Natural killer cell (primary cell): ENCODE measurements at regions not wholly inside any gene's neighbourhood (a gene's known extent, or its start where the extent isn't known, plus 50 kb on each side); places are given as distances from the start of the nearest gene placed in this dataset.

Source experiments
- ATAC-seq, 3 donors: fragments of 150-1000 bp in 2 of 3; fragments of 200-7000 bp in 1 of 3; cut with Tn5 transposase; 1 replicate in 1 of 3; 2 replicates in 2 of 3; pipeline ENCODE4 v1.10.0; 2021; ENCODE audit warnings: mild to moderate bottlenecking in 2 of 3, moderate library complexity in 2 of 3
- DNase-seq, 2 donors: peaks; one replicate each; pipeline versions ENCODE4 v3.0.0 to v3.0.0-alpha.2; 2013 to 2021; ENCODE audit warnings: mixed read lengths in 1 of 2
- H3K27ac ChIP-seq: one replicate; pipeline ENCODE4 v1.5.1; 2013; ENCODE audit warnings: mild to moderate bottlenecking, low read length
- H3K27me3 ChIP-seq: one replicate; pipeline ENCODE4 v1.6.1; 2013; ENCODE audit warnings: low read length; ENCODE audit not compliant: control insufficient read depth, insufficient read depth
- H3K36me3 ChIP-seq: one replicate; pipeline ENCODE4 v1.6.1; 2013; ENCODE audit warnings: low read length; ENCODE audit not compliant: control insufficient read depth, insufficient read depth
- H3K4me1 ChIP-seq: one replicate; pipeline ENCODE4 v1.6.1; 2013; ENCODE audit warnings: low read length; ENCODE audit not compliant: control insufficient read depth, insufficient read depth
- H3K4me3 ChIP-seq: one replicate; pipeline ENCODE4 v1.5.1; 2013; ENCODE audit warnings: low read length
- H3K9me3 ChIP-seq: one replicate; pipeline ENCODE4 v1.6.1; 2013; ENCODE audit warnings: low read length; ENCODE audit not compliant: control insufficient read depth, insufficient read depth
- H3K27ac Mint-ChIP-seq, 2 donors: one replicate each; pipeline ENCODE4 v1.8.0; 2022; ENCODE audit warnings: mild to moderate bottlenecking in 2 of 2, mixed read lengths in 2 of 2, moderate library complexity in 1 of 2
- H3K27me3 Mint-ChIP-seq, 2 donors: one replicate each; pipeline ENCODE4 v1.8.0; 2022; ENCODE audit warnings: low read depth in 2 of 2, mixed read lengths in 2 of 2
- H3K36me3 Mint-ChIP-seq: one replicate; pipeline ENCODE4 v1.8.0; 2022; ENCODE audit warnings: mixed read lengths
- H3K4me1 Mint-ChIP-seq, 2 donors: one replicate each; pipeline ENCODE4 v1.8.0; 2022; ENCODE audit warnings: mixed read lengths in 2 of 2
- H3K4me3 Mint-ChIP-seq: one replicate; pipeline ENCODE4 v1.8.0; 2022; ENCODE audit warnings: mild to moderate bottlenecking, moderate library complexity, mixed read lengths
- H3K9me3 Mint-ChIP-seq, 2 donors: one replicate each; pipeline ENCODE4 v1.8.0; 2022; ENCODE audit warnings: mixed read lengths in 2 of 2
- CTCF ChIP-seq: fragments of 200-600 bp; IDR thresholded peaks from one replicate; pipeline ENCODE4 v1.8.0; 2022; ENCODE audit warnings: antibody characterized with exemption
- WGBS: methylation state at CpG from one replicate; pipeline ENCODE4 v1.1.7; 2013; ENCODE audit warnings: missing lambda C conversion rate; ENCODE audit not compliant: insufficient coverage; 5-methylcytosine and 5-hydroxymethylcytosine counted together
- intact Hi-C: fragments of 100-400 bp; cut with micrococcal nuclease; formaldehyde crosslinking; loops from one replicate; pipeline ENCODE4 v1.14.2; 2022

GRCh38 chr2:41896186-41896846 lies 151.5 kb upstream of the PKDCC start:
- TF ChIP-seq CTCF, result no peak
- H3K36me3 ChIP-seq, result no peaks in the 10 kb centered on the region
- peak; percentile 85 to 99 (median 87) for ATAC-seq
- no peaks in the 10 kb centered on the region for H3K27me3 ChIP-seq
- no peak overlapping the region for H3K4me3 ChIP-seq
- WGBS, result 27% methylated on average over 5 of the region's 5 CpGs
- Mint-ChIP-seq H3K36me3 (no peaks in the 10 kb centered on the region), H3K27me3 (peaks cover 45 to 87% of the 10 kb centered on the region in 2 donors), H3K27ac (peak overlapping the region in 1 of 2 donors; percentile 39), H3K4me3 (peak overlapping the region; percentile 75), H3K4me1 (peaks cover 40 to 41% of the 10 kb centered on the region in 2 donors), H3K9me3 (no peaks in the 10 kb centered on the region)
- H3K27ac ChIP-seq, result peak overlapping the region; percentile 18
- H3K9me3 ChIP-seq, result no peaks in the 10 kb centered on the region
- intact Hi-C loops, result loop anchor here (2.0 kb wide), 1 partner anchor 236 kb away; no protein-coding TSS in a partner anchor
- DNase-seq, result peak; percentile 27 to 73
- H3K4me1 ChIP-seq, result peaks cover 39% of the 10 kb centered on the region

- Histone ChIP-seq H3K4me1 (peaks cover 39% of the 10 kb centered on the region), H3K27me3 (peaks cover 3% of the 10 kb centered on the region), H3K36me3 (no peaks in the 10 kb centered on the region), H3K4me3 (no peak overlapping the region), H3K27ac (no peak overlapping the region), H3K9me3 (no peaks in the 10 kb centered on the region)
- Mint-ChIP-seq H3K36me3 (peaks cover 7% of the 10 kb centered on the region), H3K27me3 (peaks cover 48 to 86% of the 10 kb centered on the region in 2 donors), H3K4me3 (no peak overlapping the region), H3K27ac (no peak overlapping the region), H3K9me3 (no peaks in the 10 kb centered on the region), H3K4me1 (peaks cover 40 to 41% of the 10 kb centered on the region in 2 donors)
- intact Hi-C loops, result no loop called here
- TF ChIP-seq CTCF, result no peak
- WGBS, result 89% methylated on average over 2 of the region's 2 CpGs
- DNase-seq (no peak), ATAC-seq (no peak)
Observed at GRCh38 chr2:41899189-41899588, 148.6 kb upstream of the PKDCC start.

GRCh38 chr2:41900101-41900577 lies 147.7 kb upstream of the PKDCC start:
- TF ChIP-seq CTCF, result no peak
- no peaks in the 10 kb centered on the region for H3K9me3 ChIP-seq
- H3K27ac Mint-ChIP-seq, result no peak overlapping the region
- H3K9me3 Mint-ChIP-seq, result no peaks in the 10 kb centered on the region
- intact Hi-C loops, result no loop called here
- H3K27me3 ChIP-seq, result peaks cover 3% of the 10 kb centered on the region
- H3K27me3 Mint-ChIP-seq, result peaks cover 48 to 86% of the 10 kb centered on the region in 2 donors
- H3K27ac ChIP-seq, result no peak overlapping the region
- no CpG with 5 or more reads among the region's 1 CpG for WGBS
- peaks cover 32% of the 10 kb centered on the region for H3K4me1 ChIP-seq
- no peaks in the 10 kb centered on the region for H3K36me3 ChIP-seq
- H3K4me3 ChIP-seq, result no peak overlapping the region
- H3K4me3 Mint-ChIP-seq, result no peak overlapping the region
- peaks cover 7% of the 10 kb centered on the region for H3K36me3 Mint-ChIP-seq
- no peak for ATAC-seq
- DNase-seq, result no peak
- H3K4me1 Mint-ChIP-seq, result peaks cover 31% of the 10 kb centered on the region in 2 donors

GRCh38 chr2:41902897-41903296 lies 144.9 kb upstream of the PKDCC start:
- Histone ChIP-seq H3K4me1 (peaks cover 4% of the 10 kb centered on the region), H3K9me3 (no peaks in the 10 kb centered on the region), H3K27ac (no peak overlapping the region), H3K4me3 (no peak overlapping the region), H3K36me3 (no peaks in the 10 kb centered on the region), H3K27me3 (peaks cover 5% of the 10 kb centered on the region)
- Mint-ChIP-seq H3K9me3 (no peaks in the 10 kb centered on the region), H3K4me1 (peaks cover 3 to 4% of the 10 kb centered on the region in 2 donors), H3K36me3 (peaks cover 7% of the 10 kb centered on the region), H3K27me3 (peaks cover 53 to 97% of the 10 kb centered on the region in 2 donors), H3K27ac (no peak overlapping the region), H3K4me3 (no peak overlapping the region)
- no peak for TF ChIP-seq CTCF
- intact Hi-C loops, result no loop called here
- DNase-seq (no peak), ATAC-seq (no peak)
- WGBS, result 97% methylated on average over 2 of the region's 2 CpGs
